Stimulated activated effector memory CD8-positive, alpha-beta T cell treated with anti-CD3 and anti-CD28 coated beads, Interleukin-12 subunit alpha, Interleukin-12 subunit beta, amount 100 ng/mL, for 72 hours (primary cell): ENCODE measurements at regions not wholly inside any gene's neighbourhood (a gene's known extent, or its start where the extent isn't known, plus 50 kb on each side); places are given as distances from the start of the nearest gene placed in this dataset.
"Not testable (repeated sequence)": the region's sequence is repeated elsewhere in the genome, so short reads cannot be mapped to it uniquely, and the experiment has no call there.

Experiments used
- ATAC-seq: fragments of 150-1000 bp; cut with Tn5 transposase; 2 replicates; pipeline ENCODE4 v1.10.0; 2021
- DNase-seq, 2 donors: peaks; one replicate each; pipeline ENCODE4 v3.0.0; 2021 to 2022; ENCODE audit warnings: low spot score in 2 of 2
- H3K27ac Mint-ChIP-seq: one replicate; pipeline ENCODE4 v1.8.0; 2022; ENCODE audit warnings: mild to moderate bottlenecking, mixed read lengths
- H3K36me3 Mint-ChIP-seq: one replicate; pipeline ENCODE4 v1.8.0; 2022; ENCODE audit warnings: mild to moderate bottlenecking, mixed read lengths
- H3K4me1 Mint-ChIP-seq: one replicate; pipeline ENCODE4 v1.8.0; 2022; ENCODE audit warnings: mixed read lengths
- H3K4me3 Mint-ChIP-seq: one replicate; pipeline ENCODE4 v1.8.0; 2022; ENCODE audit warnings: mild to moderate bottlenecking, mixed read lengths
- H3K9me3 Mint-ChIP-seq: one replicate; pipeline ENCODE4 v1.8.0; 2022; ENCODE audit warnings: mixed read lengths

GRCh38 chr7:68820321-68820720, 778.0 kb upstream of the AUTS2 start:
- no peak for ATAC-seq
- Mint-ChIP-seq H3K4me1 (no peaks in the 10 kb centered on the region), H3K36me3 (no peaks in the 10 kb centered on the region), H3K27ac (no peak overlapping the region), H3K9me3 (peaks cover 22% of the 10 kb centered on the region), H3K4me3 (no peak overlapping the region)
- no peak for DNase-seq

DNA sequence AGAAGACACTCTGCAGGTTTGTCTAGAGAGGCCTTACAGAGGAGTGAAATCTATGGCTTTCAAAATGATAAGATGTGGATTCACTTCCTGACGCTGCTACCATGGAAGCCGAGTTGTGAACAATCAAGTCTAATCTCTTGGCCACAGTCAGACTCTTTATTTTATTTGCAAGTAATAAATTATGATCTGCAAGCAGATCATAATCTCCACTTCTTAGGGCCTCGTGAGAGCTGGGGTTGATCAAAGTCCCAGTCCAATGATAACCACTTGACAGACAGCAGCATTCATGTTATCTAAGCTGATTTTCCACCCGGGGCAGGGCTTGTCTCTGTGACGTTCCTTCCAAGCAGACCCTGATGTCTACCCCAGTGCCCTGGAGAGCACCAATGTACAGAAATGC, 776.4 kb upstream of the AUTS2 start:
- Mint-ChIP-seq H3K4me1 (no peaks in the 10 kb centered on the region), H3K36me3 (no peaks in the 10 kb centered on the region), H3K27ac (no peak overlapping the region), H3K4me3 (no peak overlapping the region), H3K9me3 (peaks cover 18% of the 10 kb centered on the region)
- ATAC-seq (no peak), DNase-seq (no peak)

- DNase-seq (no peak), ATAC-seq (no peak)
- Mint-ChIP-seq H3K4me3 (no peak overlapping the region), H3K27ac (no peak overlapping the region), H3K4me1 (no peaks in the 10 kb centered on the region), H3K9me3 (peaks cover 10% of the 10 kb centered on the region), H3K36me3 (no peaks in the 10 kb centered on the region)
Observed at GRCh38 chr7:68823996-68824780, 774.1 kb upstream of the AUTS2 start.

DNA sequence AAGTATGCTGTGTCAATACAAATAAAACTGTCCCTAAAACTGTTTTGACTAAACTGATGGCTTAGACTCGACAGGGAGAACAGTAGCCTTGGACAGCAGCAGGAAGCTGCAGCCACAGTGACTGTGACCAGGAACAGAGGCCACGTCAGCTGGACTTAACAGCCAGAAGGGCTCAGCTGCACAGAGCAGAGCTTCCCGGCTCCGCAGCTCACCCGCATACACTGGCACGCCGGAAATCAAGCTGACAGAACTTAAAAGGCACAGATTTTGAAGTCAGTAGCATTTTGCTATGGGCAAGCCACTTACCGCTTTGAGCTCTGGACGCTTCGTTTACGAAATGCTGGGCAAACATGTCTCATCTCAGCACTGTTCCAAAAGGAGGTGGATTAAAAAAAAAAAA, 769.7 kb upstream of the AUTS2 start:
- peaks cover 8% of the 10 kb centered on the region for H3K9me3 Mint-ChIP-seq
- H3K4me1 Mint-ChIP-seq: no peaks in the 10 kb centered on the region
- H3K36me3 Mint-ChIP-seq: no peaks in the 10 kb centered on the region
- ATAC-seq: no peak
- DNase-seq: no peak
- no peak overlapping the region for H3K27ac Mint-ChIP-seq
- H3K4me3 Mint-ChIP-seq: no peak overlapping the region

- no peaks in the 10 kb centered on the region for H3K4me1 Mint-ChIP-seq
- peaks cover 8% of the 10 kb centered on the region for H3K9me3 Mint-ChIP-seq
- ATAC-seq (no peak), DNase-seq (no peak)
- no peak overlapping the region for H3K4me3 Mint-ChIP-seq
- no peak overlapping the region for H3K27ac Mint-ChIP-seq
- H3K36me3 Mint-ChIP-seq: no peaks in the 10 kb centered on the region
Observed at GRCh38 chr7:68833422-68833821, 764.9 kb upstream of the AUTS2 start.

GRCh38 chr7:68839014-68839413, 759.3 kb upstream of the AUTS2 start:
- no peak for ATAC-seq
- H3K4me3 Mint-ChIP-seq: no peak overlapping the region
- H3K9me3 Mint-ChIP-seq: peaks cover 5% of the 10 kb centered on the region
- no peaks in the 10 kb centered on the region for H3K4me1 Mint-ChIP-seq
- no peak for DNase-seq
- no peaks in the 10 kb centered on the region for H3K36me3 Mint-ChIP-seq
- H3K27ac Mint-ChIP-seq: no peak overlapping the region

DNA sequence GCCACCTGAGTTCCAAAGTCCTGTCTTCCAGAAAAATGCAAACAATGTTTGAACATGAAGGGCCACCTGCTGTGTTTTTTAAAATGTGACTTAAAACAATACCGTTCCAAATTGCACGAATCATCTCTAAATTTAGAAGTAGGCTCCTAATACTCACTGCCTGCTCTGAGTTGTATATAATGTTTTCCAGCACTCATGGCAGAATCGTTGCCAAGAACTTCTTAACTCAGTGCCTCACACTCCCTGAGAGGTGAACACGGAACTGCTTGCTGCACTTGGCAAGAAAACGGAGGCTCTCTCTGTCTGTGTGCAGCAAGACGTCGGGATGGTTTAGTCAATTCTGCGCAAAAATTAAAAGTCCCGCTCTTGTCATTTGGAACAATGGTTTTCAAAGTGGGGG, 757.3 kb upstream of the AUTS2 start:
- H3K9me3 Mint-ChIP-seq: peaks cover 8% of the 10 kb centered on the region
- no peak overlapping the region for H3K27ac Mint-ChIP-seq
- no peak for DNase-seq
- no peaks in the 10 kb centered on the region for H3K4me1 Mint-ChIP-seq
- ATAC-seq: no peak
- H3K4me3 Mint-ChIP-seq: no peak overlapping the region
- H3K36me3 Mint-ChIP-seq: no peaks in the 10 kb centered on the region

- not testable (repeated sequence) for H3K27ac Mint-ChIP-seq, ATAC-seq, H3K36me3 Mint-ChIP-seq, DNase-seq, H3K4me1 Mint-ChIP-seq, H3K9me3 Mint-ChIP-seq, H3K4me3 Mint-ChIP-seq
Observed at GRCh38 chr7:68843985-68844384, 754.3 kb upstream of the AUTS2 start.

- peaks cover 5% of the 10 kb centered on the region for H3K9me3 Mint-ChIP-seq
- no peaks in the 10 kb centered on the region for H3K36me3 Mint-ChIP-seq
- no peak overlapping the region for H3K4me3 Mint-ChIP-seq
- no peak overlapping the region for H3K27ac Mint-ChIP-seq
- DNase-seq (no peak), ATAC-seq (no peak)
- no peaks in the 10 kb centered on the region for H3K4me1 Mint-ChIP-seq
Observed at GRCh38 chr7:68846811-68847325, 751.4 kb upstream of the AUTS2 start.

DNA sequence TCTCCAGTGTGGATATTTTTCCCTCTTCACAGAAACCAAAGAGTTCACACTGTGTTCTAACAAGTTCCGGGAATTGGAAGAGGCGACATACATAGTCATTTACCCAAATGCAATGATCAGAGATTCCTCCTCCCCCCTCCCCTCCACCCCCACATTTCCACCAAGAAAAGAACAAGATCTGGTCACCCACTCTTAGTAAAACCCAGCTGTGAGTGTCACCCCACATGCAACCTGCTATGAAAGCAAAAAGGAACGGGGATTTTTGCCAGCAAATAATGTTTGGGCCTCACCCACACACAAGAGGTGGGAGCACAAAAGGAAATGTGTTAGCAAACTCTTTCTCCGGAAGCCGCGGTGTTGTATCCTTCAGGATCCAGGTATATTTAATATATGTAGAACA, 745.0 kb upstream of the AUTS2 start:
- no peak overlapping the region for H3K4me3 Mint-ChIP-seq

GRCh38 chr7:68857571-68857970, 740.7 kb upstream of the AUTS2 start:
- H3K4me1 Mint-ChIP-seq: no peaks in the 10 kb centered on the region
- H3K36me3 Mint-ChIP-seq: no peaks in the 10 kb centered on the region
- no peak for DNase-seq
- no peak for ATAC-seq
- H3K27ac Mint-ChIP-seq: no peak overlapping the region
- no peak overlapping the region for H3K4me3 Mint-ChIP-seq
- peaks cover 4% of the 10 kb centered on the region for H3K9me3 Mint-ChIP-seq

More for the DNA sequence above, 745.0 kb upstream of the AUTS2 start:
- DNase-seq (no peak), ATAC-seq (no peak)
- Mint-ChIP-seq H3K4me1 (no peaks in the 10 kb centered on the region), H3K27ac (no peak overlapping the region), H3K36me3 (no peaks in the 10 kb centered on the region), H3K9me3 (peaks cover 2% of the 10 kb centered on the region)

GRCh38 chr7:68858497-68858896, 739.8 kb upstream of the AUTS2 start:
- no peak for DNase-seq

DNA sequence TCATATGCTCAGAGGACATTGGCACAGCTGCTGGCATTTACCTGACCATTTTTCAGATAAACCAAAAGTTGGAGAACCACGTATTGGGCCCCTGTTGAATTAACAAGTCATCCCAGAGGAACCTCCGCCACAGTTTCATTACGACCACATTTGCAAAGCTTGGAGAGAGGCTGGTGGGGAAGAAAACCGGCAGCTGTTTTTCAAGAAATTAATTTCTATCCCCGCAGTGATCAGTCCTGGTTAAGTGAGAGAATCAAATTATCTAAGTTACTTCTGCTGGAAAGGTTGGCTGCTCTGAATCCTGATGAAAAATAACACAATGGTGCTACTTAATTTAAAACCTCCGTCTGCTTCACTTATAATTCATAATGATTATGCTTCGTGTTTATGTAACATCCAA, 737.1 kb upstream of the AUTS2 start:
- Mint-ChIP-seq H3K4me3 (no peak overlapping the region), H3K4me1 (no peaks in the 10 kb centered on the region), H3K27ac (no peak overlapping the region), H3K9me3 (peaks cover 4% of the 10 kb centered on the region), H3K36me3 (no peaks in the 10 kb centered on the region)
- DNase-seq (no peak), ATAC-seq (no peak)

More at GRCh38 chr7:68858497-68858896, 739.8 kb upstream of the AUTS2 start:
- no peaks in the 10 kb centered on the region for H3K36me3 Mint-ChIP-seq
- no peaks in the 10 kb centered on the region for H3K4me1 Mint-ChIP-seq
- no peak for ATAC-seq
- no peak overlapping the region for H3K27ac Mint-ChIP-seq
- no peak overlapping the region for H3K4me3 Mint-ChIP-seq
- peaks cover 4% of the 10 kb centered on the region for H3K9me3 Mint-ChIP-seq

GRCh38 chr7:68862261-68862660, 736.0 kb upstream of the AUTS2 start:
- DNase-seq: no peak
- Mint-ChIP-seq H3K4me3 (no peak overlapping the region), H3K36me3 (no peaks in the 10 kb centered on the region), H3K27ac (no peak overlapping the region), H3K4me1 (no peaks in the 10 kb centered on the region), H3K9me3 (peaks cover 7% of the 10 kb centered on the region)
- no peak for ATAC-seq

DNA sequence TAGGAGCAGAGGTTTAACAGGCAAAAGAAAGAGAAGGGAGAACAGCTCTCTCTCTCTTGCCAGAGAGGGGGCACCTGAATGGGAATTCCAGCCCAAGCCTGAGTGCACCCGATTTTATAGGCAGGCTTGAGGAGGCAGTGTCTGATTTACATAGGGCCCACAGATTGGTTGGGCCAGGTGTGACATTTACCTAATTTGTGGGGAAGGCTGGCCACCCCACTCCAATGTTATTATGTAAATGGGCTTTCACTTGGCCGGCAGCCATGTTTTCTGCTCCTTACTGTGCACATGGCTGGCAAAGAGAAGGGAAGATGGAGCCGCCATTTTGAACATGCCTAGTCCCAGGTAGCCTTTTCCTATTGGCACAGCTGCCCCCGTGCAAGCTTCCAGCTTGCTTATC, 735.5 kb upstream of the AUTS2 start:
- H3K4me1 Mint-ChIP-seq: no peaks in the 10 kb centered on the region
- no peak overlapping the region for H3K27ac Mint-ChIP-seq
- H3K4me3 Mint-ChIP-seq: no peak overlapping the region
- peaks cover 7% of the 10 kb centered on the region for H3K9me3 Mint-ChIP-seq
- ATAC-seq (no peak), DNase-seq (no peak)
- no peaks in the 10 kb centered on the region for H3K36me3 Mint-ChIP-seq

GRCh38 chr7:68865351-68866199, 732.7 kb upstream of the AUTS2 start:
- no peak for ATAC-seq
- Mint-ChIP-seq H3K4me1 (no peaks in the 10 kb centered on the region), H3K27ac (no peak overlapping the region), H3K4me3 (no peak overlapping the region), H3K9me3 (peaks cover 16% of the 10 kb centered on the region), H3K36me3 (no peaks in the 10 kb centered on the region)
- no peak for DNase-seq
